Vagina (tissue), 2 donors: ENCODE measurements at regions not wholly inside any gene's neighbourhood (a gene's known extent, or its start where the extent isn't known, plus 50 kb on each side); places are given as distances from the start of the nearest gene placed in this dataset.

Experiments used
- CTCF ChIP-seq, 3 experiments: fragments of 450-650 bp in 2 of 3; fragments of 200-600 bp in 1 of 3; sonication (generic) in 1 of 3; IDR thresholded peaks; one replicate each; pipeline ENCODE4 v1.5.1; 2017 to 2019; ENCODE audit warnings: antibody characterized with exemption in 3 of 3, mild to moderate bottlenecking in 2 of 3, moderate library complexity in 2 of 3
- POLR2A ChIP-seq, 2 donors: fragments of 450-650 bp; IDR thresholded peaks; one replicate each; pipeline ENCODE4 v1.6.1; 2017; ENCODE audit warnings: antibody characterized with exemption in 2 of 2, mild to moderate bottlenecking in 2 of 2, moderate library complexity in 2 of 2
- POLR2AphosphoS5 ChIP-seq, 2 donors: sonication (generic); formaldehyde crosslinking; IDR thresholded peaks; one replicate each; pipeline ENCODE4 v1.9.0; 2017; ENCODE audit warnings: antibody characterized with exemption in 2 of 2, mild to moderate bottlenecking in 2 of 2, low read depth in 1 of 2; ENCODE audit not compliant: insufficient read depth in 1 of 2

- TF ChIP-seq CTCF (IDR thresholded peaks at IDR 0.05) (no peak), POLR2A (IDR thresholded peaks at IDR 0.05) (no peak), POLR2AphosphoS5 (IDR thresholded peaks at IDR 0.05; ENCODE audit: insufficient read depth in 1 of 2, low read depth in 1 of 2) (no peak)
Observed at GRCh38 chr11:15577519-15577918, 462.8 kb downstream of the INSC start.
